ENCODE measurements at regions not wholly inside any gene's neighbourhood (a gene's known extent, or its start where the extent isn't known, plus 50 kb on each side); places are given as distances from the start of the nearest gene placed in this dataset.
"Not testable (repeated sequence)": the region's sequence is repeated elsewhere in the genome, so short reads cannot be mapped to it uniquely, and the experiment has no call there.

DNA sequence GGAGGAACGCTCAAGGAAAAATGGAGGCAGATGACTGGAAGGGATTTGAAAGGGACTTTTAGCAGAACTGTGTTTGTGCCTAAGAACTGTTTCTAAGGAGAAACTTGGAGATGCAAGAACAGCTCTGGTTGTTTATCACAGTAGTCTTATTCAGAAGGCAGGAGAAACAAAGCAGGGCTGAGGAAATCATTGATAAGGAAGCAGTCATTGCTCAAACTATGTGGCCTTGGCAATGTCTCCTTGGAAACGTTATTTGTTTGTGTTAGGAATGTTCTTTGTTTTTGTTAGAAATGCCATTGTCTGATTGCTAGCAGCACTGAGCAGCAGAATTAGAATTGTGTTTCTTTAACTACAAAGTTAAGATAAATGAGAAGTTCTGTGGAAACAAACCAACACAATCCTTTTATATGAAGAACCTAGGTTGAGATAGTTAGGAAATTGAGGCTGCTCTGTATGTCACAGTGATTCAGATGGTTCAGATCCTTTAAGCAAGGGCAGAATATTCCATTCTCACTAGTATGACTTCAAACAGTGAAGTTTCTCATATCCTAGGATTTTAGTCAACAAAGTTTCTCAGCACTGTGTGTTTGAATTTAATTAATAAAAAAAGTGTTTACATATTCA, 1191.3 kb upstream of the IGFBP7 start:
- CTCF ChIA-PET: no interaction called here
- TF ChIP-seq, protein P1, sequence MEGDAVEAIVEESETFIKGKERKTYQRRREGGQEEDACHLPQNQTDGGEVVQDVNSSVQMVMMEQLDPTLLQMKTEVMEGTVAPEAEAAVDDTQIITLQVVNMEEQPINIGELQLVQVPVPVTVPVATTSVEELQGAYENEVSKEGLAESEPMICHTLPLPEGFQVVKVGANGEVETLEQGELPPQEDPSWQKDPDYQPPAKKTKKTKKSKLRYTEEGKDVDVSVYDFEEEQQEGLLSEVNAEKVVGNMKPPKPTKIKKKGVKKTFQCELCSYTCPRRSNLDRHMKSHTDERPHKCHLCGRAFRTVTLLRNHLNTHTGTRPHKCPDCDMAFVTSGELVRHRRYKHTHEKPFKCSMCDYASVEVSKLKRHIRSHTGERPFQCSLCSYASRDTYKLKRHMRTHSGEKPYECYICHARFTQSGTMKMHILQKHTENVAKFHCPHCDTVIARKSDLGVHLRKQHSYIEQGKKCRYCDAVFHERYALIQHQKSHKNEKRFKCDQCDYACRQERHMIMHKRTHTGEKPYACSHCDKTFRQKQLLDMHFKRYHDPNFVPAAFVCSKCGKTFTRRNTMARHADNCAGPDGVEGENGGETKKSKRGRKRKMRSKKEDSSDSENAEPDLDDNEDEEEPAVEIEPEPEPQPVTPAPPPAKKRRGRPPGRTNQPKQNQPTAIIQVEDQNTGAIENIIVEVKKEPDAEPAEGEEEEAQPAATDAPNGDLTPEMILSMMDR (IDR thresholded peaks at IDR 0.05): no peak
- no peaks in the 10 kb centered on the region for H3K36me3 Mint-ChIP-seq (ENCODE audit: low read depth)
- H3K4me1 Mint-ChIP-seq (ENCODE audit: low read depth): no peaks in the 10 kb centered on the region
- H3K4me3 Mint-ChIP-seq: no peak overlapping the region
- no peaks in the 10 kb centered on the region for H3K9me3 ChIP-seq (ENCODE audit: control insufficient read depth in 1 of 2, insufficient read depth in 1 of 2, low read length in 2 of 2)
- ATAC-seq (ENCODE audit: poor library complexity) (no peak), DNase-seq (no peak)
- intact Hi-C loops (cut with DNase I, micrococcal nuclease): no loop called here
- no peaks in the 10 kb centered on the region for H3K27me3 Mint-ChIP-seq
- no peak overlapping the region for H3K4me3 ChIP-seq (ENCODE audit: low read length)
- no peaks in the 10 kb centered on the region for H3K4me1 ChIP-seq (ENCODE audit: insufficient read depth, low read length)
- H3K36me3 ChIP-seq (ENCODE audit: insufficient read depth, low read length): no peaks in the 10 kb centered on the region
- no peak overlapping the region for H3K27ac ChIP-seq (ENCODE audit: low read depth in 1 of 2, low read length in 2 of 2)
- no peaks in the 10 kb centered on the region for H3K27me3 ChIP-seq (ENCODE audit: control insufficient read depth in 1 of 2, insufficient read depth in 2 of 2, low read length in 2 of 2)
- no peak overlapping the region for H3K27ac Mint-ChIP-seq
- POLR2A ChIA-PET: no interaction called here
- H3K9me3 Mint-ChIP-seq: peaks cover 4% of the 10 kb centered on the region

DNA sequence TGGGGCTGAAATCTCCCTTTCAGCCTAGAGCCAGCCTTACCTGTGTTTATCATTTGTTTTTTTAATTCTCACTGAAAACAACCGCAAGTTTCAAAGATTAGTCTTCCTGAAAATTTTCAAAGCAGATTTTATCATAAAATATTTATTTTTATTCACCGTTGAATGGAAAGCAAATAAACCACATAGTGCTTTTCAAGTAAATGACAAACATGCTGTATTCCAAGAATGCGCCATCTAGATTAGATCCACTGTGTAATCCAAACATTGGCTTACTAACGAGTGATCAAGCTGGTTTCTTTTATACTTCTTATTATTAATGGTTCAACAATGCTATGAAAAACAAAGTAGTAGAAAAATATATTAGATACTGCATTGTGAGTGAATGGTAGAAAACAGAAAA, 1176.2 kb upstream of the IGFBP7 start:
- Mint-ChIP-seq H3K36me3 (ENCODE audit: low read depth) (no peaks in the 10 kb centered on the region), H3K9me3 (peaks cover 8% of the 10 kb centered on the region), H3K27me3 (no peaks in the 10 kb centered on the region), H3K4me1 (ENCODE audit: low read depth) (no peaks in the 10 kb centered on the region), H3K4me3 (no peak overlapping the region), H3K27ac (no peak overlapping the region)
- Histone ChIP-seq H3K4me3 (ENCODE audit: low read length) (no peak overlapping the region), H3K9me3 (ENCODE audit: control insufficient read depth in 1 of 2, insufficient read depth in 1 of 2, low read length in 2 of 2) (peaks cover 0 to 4% of the 10 kb centered on the region in 2 experiments), H3K27me3 (ENCODE audit: control insufficient read depth in 1 of 2, insufficient read depth in 2 of 2, low read length in 2 of 2) (no peaks in the 10 kb centered on the region), H3K27ac (ENCODE audit: low read depth in 1 of 2, low read length in 2 of 2) (no peak overlapping the region), H3K4me1 (ENCODE audit: insufficient read depth, low read length) (no peaks in the 10 kb centered on the region), H3K36me3 (ENCODE audit: insufficient read depth, low read length) (no peaks in the 10 kb centered on the region)
- TF ChIP-seq, protein P1 (IDR thresholded peaks at IDR 0.05): no peak
- POLR2A ChIA-PET: no interaction called here
- intact Hi-C loops (cut with DNase I, micrococcal nuclease): no loop called here
- DNase-seq: no peak
- CTCF ChIA-PET: no interaction called here
- no peak for ATAC-seq (ENCODE audit: poor library complexity)

DNA sequence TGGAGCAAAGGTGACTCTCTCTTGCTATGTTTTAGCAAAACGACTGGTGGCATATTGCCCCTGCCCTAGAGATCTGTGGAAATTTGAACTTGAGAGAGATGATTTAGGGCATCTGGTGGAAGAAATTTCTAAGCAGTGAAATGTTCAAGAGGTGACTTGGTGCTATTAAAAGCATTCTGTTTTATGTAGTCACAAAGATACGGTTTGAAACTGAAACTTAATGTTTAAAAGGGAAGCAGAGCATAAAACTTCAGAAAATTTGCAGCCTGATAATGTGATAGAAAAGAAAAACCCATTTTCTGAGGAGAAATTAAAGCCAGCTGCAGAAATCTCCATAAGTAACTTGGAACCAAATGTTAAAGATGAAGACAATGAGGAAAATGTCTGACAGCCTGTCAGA, 1170.7 kb upstream of the IGFBP7 start:
- ATAC-seq (ENCODE audit: poor library complexity); H3K9me3 Mint-ChIP-seq; intact Hi-C loops (cut with DNase I, micrococcal nuclease); H3K4me3 Mint-ChIP-seq; H3K4me1 Mint-ChIP-seq (ENCODE audit: low read depth); H3K36me3 ChIP-seq (ENCODE audit: insufficient read depth, low read length); POLR2A ChIA-PET; H3K27ac Mint-ChIP-seq; H3K36me3 Mint-ChIP-seq (ENCODE audit: low read depth); DNase-seq; H3K27me3 ChIP-seq (ENCODE audit: control insufficient read depth in 1 of 2, insufficient read depth in 2 of 2, low read length in 2 of 2); H3K4me3 ChIP-seq (ENCODE audit: low read length); H3K4me1 ChIP-seq (ENCODE audit: insufficient read depth, low read length); H3K27ac ChIP-seq (ENCODE audit: low read depth in 1 of 2, low read length in 2 of 2); H3K9me3 ChIP-seq (ENCODE audit: control insufficient read depth in 1 of 2, insufficient read depth in 1 of 2, low read length in 2 of 2); CTCF ChIA-PET; H3K27me3 Mint-ChIP-seq: not testable (repeated sequence)

DNA sequence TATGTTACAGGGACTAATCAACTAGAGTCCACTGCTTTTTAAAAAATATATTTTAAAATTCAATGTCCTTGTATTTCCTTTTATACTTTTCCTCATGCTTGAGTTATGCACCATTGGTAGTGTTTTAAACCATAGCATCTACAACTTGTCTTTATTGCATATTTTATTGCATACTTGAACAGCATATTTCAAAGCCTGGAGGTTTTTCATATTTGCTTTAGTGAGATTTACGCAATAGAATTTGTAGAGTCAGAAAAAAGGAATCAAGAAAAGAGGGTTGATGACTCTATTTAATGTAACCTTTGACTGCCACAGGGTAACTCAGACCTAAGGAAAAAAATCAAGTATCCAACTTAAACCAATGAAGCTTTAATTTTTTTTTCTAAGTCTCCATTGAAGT, 1165.7 kb upstream of the IGFBP7 start:
- Mint-ChIP-seq H3K36me3 (ENCODE audit: low read depth) (no peaks in the 10 kb centered on the region), H3K4me3 (no peak overlapping the region), H3K9me3 (peaks cover 6% of the 10 kb centered on the region), H3K27ac (no peak overlapping the region), H3K27me3 (no peaks in the 10 kb centered on the region), H3K4me1 (ENCODE audit: low read depth) (no peaks in the 10 kb centered on the region)
- H3K27ac ChIP-seq (ENCODE audit: low read depth in 1 of 2, low read length in 2 of 2): no peak overlapping the region
- no peak overlapping the region for H3K4me3 ChIP-seq (ENCODE audit: low read length)
- H3K9me3 ChIP-seq (ENCODE audit: control insufficient read depth in 1 of 2, insufficient read depth in 1 of 2, low read length in 2 of 2): peaks cover 0 to 11% of the 10 kb centered on the region in 2 experiments
- ChIA-PET CTCF (no interaction called here), POLR2A (interaction anchor here (0.6 kb wide), 1 partner anchor 20 kb away, joined by 3 read pairs; no protein-coding TSS in a partner anchor)
- TF ChIP-seq, protein P1 (IDR thresholded peaks at IDR 0.05): no peak
- no peaks in the 10 kb centered on the region for H3K36me3 ChIP-seq (ENCODE audit: insufficient read depth, low read length)
- no peak for DNase-seq
- no peaks in the 10 kb centered on the region for H3K27me3 ChIP-seq (ENCODE audit: control insufficient read depth in 1 of 2, insufficient read depth in 2 of 2, low read length in 2 of 2)
- H3K4me1 ChIP-seq (ENCODE audit: insufficient read depth, low read length): no peaks in the 10 kb centered on the region
- no peak for ATAC-seq (ENCODE audit: poor library complexity)
- intact Hi-C loops (cut with DNase I, micrococcal nuclease): no loop called here

All from CD4-positive, alpha-beta T cell (primary cell).